Stimulated activated CD4-positive, alpha-beta T cell treated with anti-CD3 and anti-CD28 coated beads, TNF-alpha, amount 100 ng/mL, for 1 hour (primary cell): ENCODE measurements at regions not wholly inside any gene's neighbourhood (a gene's known extent, or its start where the extent isn't known, plus 50 kb on each side); places are given as distances from the start of the nearest gene placed in this dataset.

Experiments used
- DNase-seq, 3 donors: peaks; one replicate each; pipeline ENCODE4 v3.0.0-alpha.2; 2020; ENCODE audit warnings: low read depth in 3 of 3, low spot score in 1 of 3

DNA sequence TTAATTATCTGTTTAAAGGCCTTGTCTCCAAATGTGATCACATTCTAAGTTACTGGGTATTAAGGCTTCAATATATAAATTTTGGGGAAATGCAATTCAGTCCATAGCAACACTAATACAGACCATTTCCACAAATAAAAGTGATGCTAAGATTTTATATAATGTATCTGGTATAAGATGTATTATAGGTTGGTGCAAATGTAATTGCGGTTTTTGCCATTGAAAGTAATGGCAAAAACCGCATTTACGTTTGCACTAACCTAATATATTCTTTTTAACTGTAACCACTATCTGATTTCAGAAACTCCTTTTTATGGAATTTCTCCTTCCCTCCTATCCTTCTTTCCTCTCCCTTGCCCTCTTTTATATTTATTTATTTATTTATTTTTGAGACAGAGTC, 1020.6 kb downstream of the BCL11A start:
- no peak for DNase-seq

DNA sequence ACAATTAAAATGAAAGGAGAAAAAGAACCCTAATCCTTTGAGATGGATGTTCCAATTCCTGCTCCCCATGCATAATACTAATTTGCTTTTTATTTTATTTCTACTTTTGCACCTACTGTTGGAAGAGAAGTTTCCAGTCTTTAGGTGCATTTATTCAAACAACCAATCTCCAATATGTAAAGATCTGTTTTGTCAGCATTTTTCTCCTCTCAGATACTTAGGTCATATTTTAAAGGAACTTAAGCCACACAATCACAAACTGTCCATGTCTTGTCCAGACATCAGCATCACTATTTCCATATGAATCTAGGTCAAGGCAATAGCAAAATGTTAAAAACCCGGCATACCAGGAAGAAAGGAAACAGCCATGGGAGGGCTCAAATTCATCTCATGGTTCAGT, 1023.2 kb downstream of the BCL11A start:
- DNase-seq: no peak

DNA sequence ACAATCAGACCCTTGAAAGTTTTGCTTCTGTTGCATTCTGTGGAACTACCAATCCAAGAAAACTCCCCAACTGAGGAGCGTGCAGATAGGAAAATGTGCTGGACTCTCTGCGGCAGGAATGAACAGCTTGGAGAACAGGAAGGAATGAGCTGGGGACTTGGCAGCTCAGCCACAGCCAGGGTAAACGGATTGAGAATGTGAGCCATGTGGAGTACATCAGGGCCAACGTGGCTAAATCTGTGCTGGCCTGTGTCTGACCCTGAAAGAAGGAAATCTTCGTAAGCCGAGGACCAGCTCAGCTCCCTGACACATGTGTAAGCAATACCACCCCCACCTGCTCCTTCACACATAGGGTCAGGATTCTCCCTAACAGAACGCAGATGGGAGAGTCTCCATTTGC, 1023.7 kb downstream of the BCL11A start:
- DNase-seq: no peak

DNA sequence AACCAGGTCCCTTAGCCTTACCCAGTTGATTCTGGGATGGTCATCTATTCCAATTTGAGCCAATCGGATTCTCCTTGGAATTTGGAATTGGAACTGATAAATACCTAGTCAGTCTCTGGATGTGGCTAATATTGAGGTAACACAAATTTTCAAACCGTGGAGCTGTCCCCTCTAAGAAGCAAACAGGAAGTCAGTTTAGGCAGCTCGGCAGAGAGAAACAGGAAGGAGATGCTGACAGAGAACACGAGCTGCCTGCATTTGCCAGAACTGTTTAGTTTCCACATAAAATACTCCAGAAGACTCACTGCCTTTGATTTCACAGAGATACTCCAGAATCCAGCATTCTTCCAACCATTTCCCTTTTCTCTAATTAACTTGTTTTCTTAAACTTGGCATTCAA, 1024.9 kb downstream of the BCL11A start:
- no peak for DNase-seq

DNA sequence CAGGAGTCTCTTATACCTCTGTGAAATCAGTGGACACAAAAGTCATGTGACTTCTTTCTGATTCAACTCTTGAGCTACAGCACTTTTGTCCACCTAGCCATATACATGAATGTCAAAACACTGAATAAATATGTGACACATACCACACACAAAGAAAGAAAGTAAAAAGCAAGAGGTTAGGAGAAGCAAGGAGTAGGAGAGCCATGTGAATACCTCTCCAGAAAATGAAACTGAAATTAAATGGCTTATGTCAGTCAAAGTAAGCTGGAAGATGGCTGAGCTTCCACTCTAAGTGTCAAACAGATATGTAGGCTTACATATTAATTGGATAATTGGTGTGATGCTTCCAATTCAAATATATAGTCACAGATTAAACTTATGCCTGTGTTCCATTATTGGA, 1050.5 kb downstream of the BCL11A start:
- no peak for DNase-seq

DNA sequence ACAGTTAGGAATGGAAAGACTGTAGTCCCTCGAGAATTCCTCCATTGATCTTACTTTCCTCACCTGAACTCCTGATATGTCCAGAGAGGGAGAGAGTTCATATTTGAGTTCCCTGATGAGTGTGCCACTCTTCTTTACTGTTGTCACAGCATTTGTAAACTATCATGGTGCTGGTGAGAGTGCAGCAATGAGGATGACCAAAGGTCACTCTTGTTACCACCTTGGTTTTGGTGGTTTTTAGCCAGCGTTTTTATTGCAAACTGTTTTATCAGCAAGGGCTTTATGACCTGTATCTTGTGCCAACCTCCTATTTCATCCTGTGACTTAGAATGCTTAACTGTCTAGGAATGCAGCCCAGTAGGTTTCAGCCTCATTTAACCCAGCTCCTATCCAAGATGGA, 1062.5 kb downstream of the BCL11A start:
- DNase-seq: no peak

DNA sequence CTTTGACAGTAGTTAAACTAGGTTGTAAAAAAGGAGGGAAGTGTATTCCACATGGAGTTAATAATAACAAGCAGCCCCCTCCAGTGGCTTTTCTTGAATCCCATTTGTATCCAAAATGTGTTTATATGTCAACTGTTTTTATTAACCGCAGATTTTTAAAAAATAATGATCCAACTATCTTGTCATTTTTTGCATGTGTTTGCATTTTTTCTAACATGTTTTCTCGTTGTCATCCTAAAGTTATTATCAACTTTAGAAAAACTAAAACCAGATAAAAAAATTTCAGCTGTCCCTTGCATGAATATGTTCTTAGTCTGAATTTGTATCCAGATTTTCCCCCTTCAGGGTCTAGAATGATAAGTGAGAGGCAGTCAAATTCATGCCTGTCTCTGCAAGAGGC, 1063.3 kb downstream of the BCL11A start:
- no peak for DNase-seq

DNA sequence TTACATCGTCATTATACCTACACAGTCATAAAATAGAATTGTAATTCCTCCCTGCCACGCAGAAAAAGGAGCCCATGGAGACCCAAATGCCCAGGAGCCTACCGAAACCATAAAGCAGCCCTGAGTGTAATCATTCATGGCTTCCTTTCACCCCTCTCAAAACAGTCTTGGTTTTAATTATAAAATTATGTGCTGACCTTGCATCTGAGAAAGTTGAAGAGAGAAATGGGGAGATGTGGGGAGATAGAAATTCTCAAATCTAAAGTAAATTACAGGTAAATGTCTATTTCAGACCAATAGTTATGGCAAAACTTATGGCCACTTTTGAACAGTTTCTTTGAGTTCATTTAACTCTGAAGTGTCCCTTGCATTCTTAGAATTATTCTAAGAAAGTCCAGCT, 1068.8 kb downstream of the BCL11A start:
- DNase-seq: no peak

DNA sequence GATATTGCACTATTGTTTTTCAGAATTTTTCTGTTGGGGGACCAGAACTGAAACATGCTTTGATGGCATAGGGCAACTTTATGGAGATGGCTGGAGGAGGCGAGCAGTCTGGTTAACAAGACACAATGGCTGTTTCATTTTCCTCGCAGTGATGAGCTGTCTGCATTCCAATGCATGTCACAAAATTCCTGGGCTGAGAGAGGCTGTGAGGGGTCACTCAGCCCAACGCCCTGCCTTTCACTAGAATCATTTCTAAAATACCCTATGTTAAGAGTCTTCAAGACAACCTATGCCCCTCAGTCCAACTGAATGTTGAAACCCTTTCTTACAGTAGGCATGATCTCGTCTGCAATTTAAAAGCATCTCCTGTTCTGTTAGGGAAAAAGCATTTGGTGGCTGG, 1090.0 kb downstream of the BCL11A start:
- no peak for DNase-seq

DNA sequence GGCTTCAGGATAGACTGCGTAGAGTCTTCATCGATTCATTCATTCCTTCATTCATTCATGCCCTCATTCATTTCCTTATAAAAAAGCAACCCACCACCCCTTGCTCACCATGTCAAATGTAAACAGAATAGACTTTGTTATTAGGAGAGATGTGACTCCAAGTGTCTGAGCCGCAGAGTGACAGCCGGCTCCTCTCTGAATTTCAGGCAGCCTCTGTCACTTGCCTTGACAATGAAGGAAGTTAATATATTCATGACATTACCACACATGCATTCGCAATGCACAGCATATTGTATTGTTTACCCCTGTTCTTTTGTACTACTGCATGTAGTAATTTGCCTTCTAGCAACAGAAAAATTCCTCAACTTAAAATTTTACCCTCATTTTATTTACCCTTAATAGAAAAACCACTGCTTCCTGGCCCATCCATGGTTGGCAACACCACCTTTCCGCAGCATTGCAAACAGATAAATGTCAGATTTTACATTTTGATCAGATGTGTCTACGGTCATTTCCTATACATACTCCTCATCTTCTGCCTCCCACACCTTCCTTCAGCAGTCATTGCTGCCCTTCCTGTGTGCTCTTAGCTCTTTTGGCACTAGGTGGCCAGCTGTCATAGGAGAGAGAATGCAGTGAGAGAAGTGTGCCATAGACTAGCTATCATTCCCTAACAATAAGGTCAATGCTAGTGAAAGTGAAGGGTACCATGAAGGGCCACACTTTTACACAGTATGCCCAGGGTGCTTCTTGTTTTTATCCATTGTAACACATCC, 1090.8 kb downstream of the BCL11A start:
- no peak for DNase-seq

DNA sequence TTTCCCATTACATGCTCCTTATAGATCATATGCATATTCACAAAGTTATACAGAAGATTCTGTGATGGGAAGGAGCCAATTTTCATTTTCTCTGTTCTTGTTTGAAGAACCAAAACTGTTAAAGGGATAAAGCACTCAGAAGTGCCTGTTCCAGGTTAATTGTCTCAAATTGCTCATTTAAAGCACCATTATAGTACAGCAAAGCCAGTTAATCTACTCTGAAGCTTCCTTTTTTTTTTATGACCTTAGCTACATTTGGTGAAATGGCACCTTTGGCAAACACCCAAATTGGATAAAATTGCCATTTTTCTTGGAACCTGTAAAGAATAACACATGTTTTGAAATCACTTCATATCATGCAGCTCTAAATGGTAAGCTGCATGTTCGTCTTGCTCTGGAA, 1092.3 kb downstream of the BCL11A start:
- no peak for DNase-seq

DNA sequence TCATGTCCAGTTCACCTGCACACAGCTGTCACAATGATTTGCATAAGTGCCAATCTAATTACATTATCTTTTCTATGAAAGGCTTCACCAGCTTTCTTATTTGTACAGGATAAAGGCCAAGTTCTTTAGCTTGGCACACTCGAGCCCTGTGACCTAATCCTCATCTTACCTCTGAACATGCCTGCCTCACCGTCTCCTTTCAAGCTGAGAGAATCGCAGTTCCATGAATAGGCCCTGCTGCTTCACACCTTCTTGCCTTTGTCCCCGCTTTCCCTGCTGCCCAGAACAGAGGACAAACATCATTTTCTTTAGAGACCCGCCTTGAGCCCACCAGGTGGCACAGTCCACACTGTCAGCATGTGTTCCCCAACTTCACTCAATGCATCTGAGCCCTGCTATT, 1094.7 kb downstream of the BCL11A start:
- no peak for DNase-seq

DNA sequence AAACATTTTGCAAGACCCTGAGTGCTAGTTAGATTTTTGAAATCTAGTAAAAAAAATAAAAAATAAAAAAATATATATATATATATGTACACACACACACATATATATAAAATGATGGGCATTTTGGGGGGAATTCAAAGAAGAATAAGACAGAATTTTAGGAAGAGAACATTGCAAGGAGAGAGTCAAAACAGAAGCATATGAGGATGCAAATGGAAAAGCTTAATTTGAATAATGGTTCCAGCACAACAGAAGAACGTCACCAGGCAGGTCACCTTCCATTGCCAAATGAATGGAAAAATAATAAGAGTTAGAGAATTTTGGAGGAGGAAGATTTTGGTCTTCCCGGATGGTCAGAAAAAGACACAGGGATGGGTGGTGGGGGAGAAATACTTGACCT, 1097.2 kb downstream of the BCL11A start:
- DNase-seq: no peak

DNA sequence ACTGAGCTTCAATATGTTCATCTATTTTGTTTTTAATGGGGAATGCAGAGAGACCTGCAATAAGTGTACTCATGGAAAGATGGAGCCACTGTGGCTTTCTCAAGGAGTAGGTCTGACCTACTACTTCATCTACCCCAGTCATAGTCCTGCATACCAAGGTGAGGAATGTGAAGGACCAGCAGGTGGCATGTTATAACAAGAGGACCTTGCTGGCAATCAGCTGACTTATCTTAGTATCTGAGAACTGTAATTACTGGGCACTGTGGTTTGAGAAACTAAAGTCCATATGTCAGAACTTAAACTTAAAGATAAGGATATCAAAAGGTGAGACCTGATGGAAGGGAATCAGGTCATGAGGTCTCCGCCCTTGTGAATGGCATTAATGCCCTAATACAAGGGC, 1104.2 kb downstream of the BCL11A start:
- DNase-seq: no peak

DNA sequence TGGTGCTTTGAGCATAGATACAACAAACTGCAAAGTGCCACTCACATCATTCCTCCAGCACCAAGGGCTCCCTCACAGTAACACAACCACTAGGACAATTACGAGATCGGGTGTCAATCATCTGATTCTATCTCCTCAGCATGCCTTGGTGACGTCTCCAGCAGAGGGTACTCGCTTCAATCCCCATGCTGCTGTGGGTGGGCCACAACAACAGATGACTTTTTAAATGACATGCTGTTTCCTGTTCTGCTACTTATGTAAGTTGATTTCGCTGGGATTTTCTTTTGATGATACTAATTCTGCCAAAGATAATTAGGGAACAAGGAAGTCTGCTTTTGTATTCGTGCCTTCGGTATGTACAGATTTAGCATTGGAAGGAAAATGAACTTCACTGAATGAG, 1113.0 kb downstream of the BCL11A start:
- no peak for DNase-seq

DNA sequence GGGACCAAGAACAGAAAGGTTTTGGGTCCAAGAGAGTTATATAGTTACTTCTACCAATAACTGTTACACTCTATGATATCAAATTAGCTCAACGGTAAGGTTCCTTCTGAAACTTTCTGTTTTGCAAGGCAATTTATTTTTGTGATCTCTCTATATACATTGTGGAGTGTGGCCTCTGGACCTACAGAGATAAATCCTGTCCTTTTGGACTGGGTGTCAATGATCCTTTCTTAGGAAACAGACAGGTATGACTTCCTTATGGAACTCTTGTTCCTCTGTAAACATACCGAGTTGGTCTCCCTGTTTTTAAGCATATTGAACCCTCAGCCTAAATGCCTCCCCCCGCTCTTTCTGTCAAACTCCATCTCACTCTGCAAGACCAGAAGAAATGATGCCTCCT, 1117.8 kb downstream of the BCL11A start:
- DNase-seq: no peak

DNA sequence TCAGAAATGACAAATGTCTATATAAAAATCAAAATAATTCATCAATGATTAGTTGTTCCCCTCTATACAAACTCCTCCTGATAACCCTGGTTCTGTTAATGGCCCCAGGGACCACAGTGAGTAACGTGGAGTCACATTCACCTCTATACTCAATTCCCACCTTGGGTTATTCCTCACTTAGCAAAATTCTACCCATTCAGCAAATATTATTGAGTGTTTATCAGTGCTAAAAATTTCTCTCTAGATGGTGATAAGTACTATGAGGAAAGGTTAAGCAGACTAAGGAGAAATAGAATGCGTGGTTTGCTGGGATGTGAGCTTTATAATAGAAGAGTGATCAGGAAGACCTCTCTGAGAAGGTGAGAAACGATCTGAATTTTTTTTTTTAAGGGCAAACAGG, 1124.5 kb downstream of the BCL11A start:
- DNase-seq: no peak

DNA sequence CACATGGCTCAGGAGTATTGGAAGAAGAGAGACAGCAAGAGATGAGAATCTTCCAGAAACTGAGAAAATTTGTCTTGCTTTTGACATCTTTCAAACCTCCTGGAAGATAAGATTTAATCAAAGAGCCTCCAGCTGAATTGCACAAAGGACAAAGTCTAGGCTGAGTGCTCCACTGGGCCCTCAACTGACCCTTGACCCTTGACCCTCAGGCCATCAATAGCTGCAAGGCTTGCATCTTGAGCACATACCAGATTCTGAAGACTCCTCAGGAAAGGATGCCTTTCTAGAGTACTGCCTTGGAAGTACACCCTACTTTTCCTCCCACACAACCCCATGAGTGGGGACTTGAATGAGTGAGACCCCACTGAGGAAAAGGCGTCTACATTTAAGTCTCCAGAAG, 1125.5 kb downstream of the BCL11A start:
- DNase-seq: no peak

DNA sequence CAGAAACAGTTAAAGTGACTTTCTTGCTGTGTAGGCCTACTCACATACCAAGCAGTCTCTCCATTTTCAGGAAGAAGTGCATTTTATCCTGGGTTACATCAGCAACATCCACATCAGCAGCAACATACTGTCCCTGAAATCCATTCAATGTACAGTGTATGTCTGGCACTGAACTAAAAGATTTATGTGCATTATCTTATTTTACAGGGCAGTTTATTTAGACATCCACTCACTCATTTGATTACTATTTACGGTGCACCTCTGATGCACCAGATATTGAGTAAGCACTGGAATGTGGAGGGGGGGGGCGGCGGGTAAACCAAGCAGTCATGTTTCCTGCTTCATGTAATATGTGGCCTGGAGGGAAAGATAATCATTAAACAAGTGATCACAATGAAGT, 1128.2 kb downstream of the BCL11A start:
- no peak for DNase-seq

DNA sequence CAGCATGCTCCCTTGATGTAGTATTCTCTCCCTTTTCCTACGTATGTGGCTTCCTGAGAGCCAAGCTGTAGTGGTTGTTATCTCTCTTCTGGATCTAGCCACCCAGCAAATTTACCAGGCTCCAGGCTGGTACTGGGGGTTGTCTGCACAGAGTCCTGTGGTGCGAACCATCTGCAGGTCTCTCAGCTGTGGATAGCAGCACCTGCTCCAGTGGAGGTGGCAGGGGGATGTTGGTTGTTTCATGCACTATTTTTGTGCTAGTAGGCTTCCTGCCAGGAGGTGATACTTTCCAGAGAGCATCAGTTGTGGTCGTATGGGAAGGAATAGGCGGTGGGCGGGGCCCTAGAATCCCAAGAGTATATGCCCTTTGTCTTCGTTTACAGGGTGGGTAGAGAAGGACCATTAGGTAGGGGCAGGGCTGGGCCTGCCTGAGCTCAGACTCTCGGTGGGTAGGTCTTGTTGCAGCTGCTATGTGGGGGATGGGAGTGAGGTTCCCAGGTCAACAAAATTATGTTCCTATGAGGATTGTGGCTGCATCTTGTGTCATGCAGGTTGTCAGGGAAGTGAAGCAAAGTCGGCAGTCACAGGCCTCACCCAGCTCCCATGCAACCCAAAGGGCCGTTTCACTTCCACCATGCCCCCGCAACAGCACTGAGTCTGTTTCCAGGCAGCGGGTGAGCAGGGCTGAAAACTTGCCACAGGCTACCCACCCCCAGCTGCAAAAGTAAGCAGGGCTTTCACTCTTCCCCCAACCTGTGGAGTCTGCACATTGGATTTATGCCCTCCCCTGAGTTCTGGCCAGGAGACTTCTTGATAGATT, 1139.5 kb downstream of the BCL11A start:
- DNase-seq: no peak

DNA sequence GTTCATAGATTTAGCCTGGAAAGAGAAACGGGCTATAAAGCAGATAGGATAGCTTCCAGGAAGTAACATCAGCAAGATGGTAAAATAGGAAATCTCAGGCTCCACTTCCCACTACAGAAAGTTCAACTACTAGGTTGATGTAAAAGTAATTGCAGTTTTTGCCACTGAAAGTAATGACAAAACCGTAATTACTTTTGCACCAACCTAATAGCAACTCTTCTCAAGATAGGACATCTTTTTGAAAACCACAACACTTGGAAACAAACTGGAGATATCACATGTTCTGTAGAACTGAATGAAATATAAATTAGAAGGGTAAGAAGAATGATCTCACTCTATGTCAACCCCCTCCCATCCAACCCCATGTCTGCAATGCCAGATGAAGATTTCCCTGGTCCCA, 1154.3 kb downstream of the BCL11A start:
- DNase-seq: no peak

DNA sequence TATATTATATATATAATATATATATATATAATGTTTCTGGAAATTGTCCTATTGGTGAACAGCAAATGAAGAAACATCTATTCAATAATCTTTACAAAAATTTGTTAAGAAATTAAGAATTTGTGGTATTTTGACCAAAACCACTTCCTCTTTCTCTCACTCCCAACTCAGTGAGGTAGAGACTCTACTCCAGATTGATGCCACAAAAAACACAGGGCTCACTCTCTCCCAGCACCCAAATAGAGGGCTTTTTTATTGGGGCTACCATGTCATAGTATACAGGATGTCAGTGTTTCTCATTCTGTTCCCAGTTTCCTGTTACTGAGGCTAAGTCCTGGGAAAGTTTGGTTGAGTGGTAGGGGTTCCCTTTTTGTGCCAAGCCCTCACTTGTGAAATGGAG, 1155.4 kb downstream of the BCL11A start:
- DNase-seq: no peak

DNA sequence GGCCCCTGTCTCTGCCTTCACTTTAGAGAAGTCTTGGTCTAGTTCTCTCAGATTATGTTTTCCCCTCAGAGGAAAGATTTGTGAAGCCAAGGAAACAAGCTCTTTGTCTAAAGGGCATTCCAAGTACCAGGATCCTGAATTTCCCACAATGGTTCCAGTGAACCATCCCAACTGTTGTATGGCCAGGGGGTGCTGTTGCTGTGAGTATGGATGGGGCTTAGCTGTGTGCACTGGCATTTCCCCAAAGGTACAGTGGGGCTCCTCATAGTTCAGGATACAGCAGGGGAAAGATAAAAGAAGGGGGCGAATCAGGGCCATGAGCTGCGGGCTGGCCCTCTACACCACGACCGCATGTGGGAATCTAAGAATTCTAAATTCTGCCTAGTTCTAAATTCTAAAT, 1154.0 kb upstream of the FANCL start:
- DNase-seq: no peak
